ENCODE measurements at regions not wholly inside any gene's neighbourhood (a gene's known extent, or its start where the extent isn't known, plus 50 kb on each side); places are given as distances from the start of the nearest gene placed in this dataset.

DNA sequence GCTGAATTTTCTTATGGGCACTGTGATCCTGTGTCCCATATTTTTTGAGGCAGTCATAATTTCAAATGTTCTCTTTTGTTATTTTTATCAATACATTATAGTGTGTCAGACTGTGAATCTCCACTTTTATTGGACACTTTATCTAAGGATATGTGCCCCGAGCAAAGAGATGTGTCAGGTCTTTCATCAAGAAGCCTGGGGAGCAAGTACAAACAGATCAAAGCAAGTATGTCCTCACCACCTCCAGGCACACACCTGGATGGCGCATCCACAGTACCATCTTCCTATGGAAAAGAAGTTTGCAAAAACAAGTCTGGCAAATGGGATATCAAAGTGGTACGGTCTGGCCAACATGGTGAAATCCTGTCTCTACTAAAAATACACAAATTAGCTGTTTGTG lies 81.0 kb upstream of the ZNF236 start:
- H2BK15ac ChIP-seq (ENCODE audit: low read length): no peak overlapping the region
- H2BK12ac ChIP-seq (ENCODE audit: low read depth, low read length): no peak overlapping the region
- no peak overlapping the region for H3K4me3 ChIP-seq (ENCODE audit: extremely low read depth in 1 of 4, insufficient read depth in 2 of 4, low read depth in 3 of 4, low read length in 4 of 4)
- H3K9me3 ChIP-seq (ENCODE audit: insufficient read depth in 2 of 2, low read depth in 1 of 2, low read length in 1 of 2): peaks cover 4 to 21% of the 10 kb centered on the region in 2 experiments
- no peak overlapping the region for H4K91ac ChIP-seq (replicated peaks; ENCODE audit: insufficient read length, low read length)
- no peaks in the 10 kb centered on the region for H3K23me2 ChIP-seq (ENCODE audit: low read depth, low read length)
- no peak overlapping the region for H3K27ac ChIP-seq (ENCODE audit: low read depth, low read length)
- no peak overlapping the region for H3K4ac ChIP-seq (replicated peaks; ENCODE audit: insufficient read length, low read depth, low read length)
- no peak overlapping the region for H3K4me2 ChIP-seq (ENCODE audit: insufficient read depth in 1 of 2, low read depth in 2 of 2, low read length in 2 of 2)
- no peaks in the 10 kb centered on the region for H3K4me1 ChIP-seq (replicated peaks in 1 of 4; ENCODE audit: control insufficient read depth in 3 of 4, insufficient read depth in 4 of 4, low read length in 3 of 4)
- H3K14ac ChIP-seq (ENCODE audit: insufficient read length): no peak overlapping the region
- H3K23ac ChIP-seq (ENCODE audit: insufficient read length): no peak overlapping the region
- WGBS, 2 experiments (ENCODE audit: extremely low coverage in 1 of 2, insufficient coverage in 1 of 2, insufficient read length in 1 of 2, insufficient replicate concordance in 2 of 2, low coverage in 1 of 2, low lambda C conversion rate in 2 of 2, missing lambda C conversion rate in 1 of 2): 90% methylated on average over 3 of the region's 3 CpGs; no CpG with 5 or more reads in 1 of the 2 experiments
- H3K79me1 ChIP-seq (ENCODE audit: low read depth, low read length): no peaks in the 10 kb centered on the region
- H3K79me2 ChIP-seq (ENCODE audit: control insufficient read depth in 1 of 2, insufficient read depth in 2 of 2, low read length in 2 of 2): no peaks in the 10 kb centered on the region
- H2BK20ac ChIP-seq (ENCODE audit: low read length): no peak overlapping the region
- H2AFZ ChIP-seq (ENCODE audit: low read length): no peak overlapping the region
- no peak for DNase-seq (ENCODE audit: low read depth in 1 of 2, low spot score in 2 of 2)
- no peak overlapping the region for H4K5ac ChIP-seq (ENCODE audit: insufficient read length, low read depth, low read length)
- ChIA-PET CTCF (ENCODE audit: partially characterized antibody) (interaction anchor here (0.6 kb wide), 1 partner anchor 260 kb away, joined by 3 read pairs; no protein-coding TSS in a partner anchor), POLR2A (ENCODE audit: partially characterized antibody) (no interaction called here)
- H2AK5ac ChIP-seq (ENCODE audit: low read depth, low read length): no peak overlapping the region
- no peak overlapping the region for H3K18ac ChIP-seq (ENCODE audit: extremely low read depth, low read length)
- H2BK5ac ChIP-seq (ENCODE audit: low read depth, low read length): no peak overlapping the region
- no peak for FAIRE-seq
- H3K27me3 ChIP-seq (replicated peaks in 1 of 4; ENCODE audit: control insufficient read depth in 3 of 4, extremely low read depth in 1 of 4, insufficient read depth in 3 of 4, low read length in 3 of 4): no peaks in the 10 kb centered on the region
- no peaks in the 10 kb centered on the region for H4K20me1 ChIP-seq (replicated peaks in 1 of 2; ENCODE audit: control insufficient read depth in 1 of 2, insufficient read depth in 2 of 2, low read length in 2 of 2)
- no peak overlapping the region for H4K8ac ChIP-seq (ENCODE audit: extremely low read depth, insufficient read depth, low read length)
- H3K9ac ChIP-seq (replicated peaks in 1 of 4; ENCODE audit: extremely low read depth in 1 of 4, low read depth in 3 of 4, low read length in 3 of 4): no peak overlapping the region
- no peak overlapping the region for H2BK120ac ChIP-seq (replicated peaks; ENCODE audit: low read depth, low read length)
- H3K36me3 ChIP-seq (ENCODE audit: control insufficient read depth in 2 of 4, insufficient read depth in 4 of 4, low read length in 3 of 4): no peaks in the 10 kb centered on the region
- H3K56ac ChIP-seq (replicated peaks; ENCODE audit: insufficient read length, low read depth, low read length): no peak overlapping the region
- TF ChIP-seq ZNF274 (IDR thresholded peaks at IDR 0.05; ENCODE audit: borderline replicate concordance, extremely low read depth, low read length): no peak
- TF ChIP-seq CBX8 (IDR thresholded peaks at IDR 0.05; ENCODE audit: borderline replicate concordance, low read depth, low read length): no peak
- TF ChIP-seq CBX5 (IDR thresholded peaks at IDR 0.05; ENCODE audit: low read depth, low read length): no peak
- TF ChIP-seq SUZ12 (IDR thresholded peaks at IDR 0.05; ENCODE audit: low read length): no peak
- no peak for TF ChIP-seq POU5F1 (IDR thresholded peaks at IDR 0.05; ENCODE audit: low read depth, low read length)
- no peak for TF ChIP-seq SP4 (IDR thresholded peaks at IDR 0.05; ENCODE audit: low read length)
- TF ChIP-seq, protein P1, sequence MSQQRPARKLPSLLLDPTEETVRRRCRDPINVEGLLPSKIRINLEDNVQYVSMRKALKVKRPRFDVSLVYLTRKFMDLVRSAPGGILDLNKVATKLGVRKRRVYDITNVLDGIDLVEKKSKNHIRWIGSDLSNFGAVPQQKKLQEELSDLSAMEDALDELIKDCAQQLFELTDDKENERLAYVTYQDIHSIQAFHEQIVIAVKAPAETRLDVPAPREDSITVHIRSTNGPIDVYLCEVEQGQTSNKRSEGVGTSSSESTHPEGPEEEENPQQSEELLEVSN (IDR thresholded peaks at IDR 0.05): no peak
- no peak for TF ChIP-seq HDAC2 (IDR thresholded peaks at IDR 0.05; ENCODE audit: borderline replicate concordance in 1 of 2, low read depth in 2 of 2, low read length in 2 of 2)
- no peak for TF ChIP-seq TEAD4 (IDR thresholded peaks at IDR 0.05; ENCODE audit: low read depth, low read length)
- TF ChIP-seq RFX5 (IDR thresholded peaks at IDR 0.05; ENCODE audit: borderline replicate concordance, low read depth, low read length): no peak
- no peak for TF ChIP-seq KDM1A (IDR thresholded peaks at IDR 0.05; ENCODE audit: borderline replicate concordance, low read length)
- no peak for TF ChIP-seq SIX5 (IDR thresholded peaks at IDR 0.05; ENCODE audit: low read depth, low read length)
- TF ChIP-seq SRF (IDR thresholded peaks at IDR 0.05; ENCODE audit: low read depth, low read length): no peak
- no peak for TF ChIP-seq EGR1 (IDR thresholded peaks at IDR 0.05; ENCODE audit: borderline replicate concordance, low read depth, low read length)
- TF ChIP-seq TBP (IDR thresholded peaks at IDR 0.05; ENCODE audit: low read depth, low read length): no peak

Data from H1 (cell line).